SJCRH30 (cell line): ENCODE measurements at regions not wholly inside any gene's neighbourhood (a gene's known extent, or its start where the extent isn't known, plus 50 kb on each side); places are given as distances from the start of the nearest gene placed in this dataset.

Source experiments
- DNase-seq, 2 experiments: peaks; one replicate each; pipeline ENCODE4 v3.0.0-alpha.2; 2015 to 2020
- H3K27ac ChIP-seq: fragments of 250-450 bp; sonication (Bioruptor Pico); 2 replicates; pipeline ENCODE4 v1.5.1; 2020; ENCODE audit warnings: mild to moderate bottlenecking, moderate library complexity
- H3K27me3 ChIP-seq: fragments of 250-450 bp; sonication (Bioruptor Pico); 2 replicates; pipeline ENCODE4 v1.5.1; 2020; ENCODE audit warnings: mild to moderate bottlenecking, moderate library complexity
- H3K36me3 ChIP-seq: fragments of 250-450 bp; sonication (Bioruptor Pico); 2 replicates; pipeline ENCODE4 v1.5.1; 2020; ENCODE audit warnings: mild to moderate bottlenecking, moderate library complexity
- H3K4me1 ChIP-seq: fragments of 250-450 bp; sonication (Bioruptor Pico); 2 replicates; pipeline ENCODE4 v1.5.1; 2020; ENCODE audit warnings: mild to moderate bottlenecking, moderate library complexity
- H3K4me3 ChIP-seq: fragments of 250-450 bp; sonication (Bioruptor Pico); 2 replicates; pipeline ENCODE4 v1.5.1; 2020; ENCODE audit warnings: mild to moderate bottlenecking, moderate library complexity
- H3K9me3 ChIP-seq: fragments of 250-450 bp; sonication (Bioruptor Pico); replicated peaks from 2 replicates; pipeline ENCODE4 v1.5.1; 2020; ENCODE audit warnings: mild to moderate bottlenecking, moderate library complexity

DNA sequence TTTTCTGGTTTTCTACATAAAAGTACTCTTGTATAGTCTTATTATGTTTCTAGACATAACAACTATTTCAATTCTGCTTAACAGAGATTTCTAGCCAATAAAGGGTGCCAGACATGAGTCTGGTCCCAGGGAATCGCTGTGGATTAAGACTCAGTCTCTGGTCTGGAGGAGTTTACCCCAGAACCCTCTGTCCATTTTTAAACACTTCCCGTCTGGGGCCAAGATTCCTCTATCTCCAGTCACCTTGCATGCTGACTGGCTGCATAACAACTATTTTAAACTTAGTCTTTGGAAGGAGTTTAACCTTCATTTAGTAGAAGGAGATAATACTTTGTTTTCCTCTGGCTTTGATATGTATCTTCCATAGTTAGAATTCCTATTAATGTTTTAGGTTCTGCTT, 163.1 kb upstream of the IFNG-AS1 start:
- Histone ChIP-seq H3K4me3 (no peak overlapping the region), H3K9me3 (0 out of 2 replicates have a peak, but pooled peaks cover 5% of the 10 kb centered on the region), H3K27me3 (no peaks in the 10 kb centered on the region), H3K27ac (no peak overlapping the region), H3K36me3 (no peaks in the 10 kb centered on the region), H3K4me1 (peaks cover 2% of the 10 kb centered on the region; the same call in 1 of the 2 replicates)
- DNase-seq: no peak

DNA sequence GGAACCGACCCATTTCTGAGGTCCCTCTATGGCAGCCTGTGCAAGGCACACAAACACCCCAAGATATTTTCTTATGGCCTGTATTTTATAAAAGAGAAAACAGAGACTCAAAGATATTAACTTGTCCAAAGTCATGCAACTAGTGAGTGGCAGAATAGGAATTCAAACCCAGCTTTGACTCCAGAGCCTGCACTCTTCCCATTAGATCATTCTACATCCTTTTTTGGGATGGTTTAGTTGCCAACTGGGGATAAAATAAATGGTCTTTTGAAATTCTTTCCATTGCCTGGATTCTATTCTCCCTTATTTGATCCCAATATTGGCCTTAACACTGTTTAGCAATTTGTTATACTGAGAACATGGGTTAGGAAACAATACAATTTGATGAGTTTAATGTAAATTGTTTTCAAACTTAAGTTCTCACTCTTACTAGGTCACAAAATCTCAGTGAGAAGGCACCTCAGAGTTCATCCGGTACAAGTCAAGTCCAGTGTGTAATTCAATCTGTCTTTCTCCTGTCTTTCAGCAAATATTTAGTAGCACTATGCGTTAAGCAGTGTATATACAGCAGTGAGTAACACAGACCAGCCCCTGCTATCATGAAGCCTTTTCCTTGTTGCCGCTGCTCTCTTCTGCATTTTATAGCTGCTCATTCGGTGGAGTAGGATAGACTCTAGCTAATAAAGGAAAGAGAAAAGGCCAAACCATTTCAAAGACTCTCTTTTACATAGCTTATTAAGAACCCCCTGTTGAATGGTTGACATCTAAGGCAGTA, 162.1 kb upstream of the IFNG-AS1 start:
- H3K9me3 ChIP-seq: 0 out of 2 replicates have a peak, but pooled peaks cover 5% of the 10 kb centered on the region
- no peak overlapping the region; the same call in 1 of the 2 replicates for H3K4me3 ChIP-seq
- H3K27ac ChIP-seq: peak overlapping the region; percentile 26; the same call in 1 of the 2 replicates
- peaks cover 2% of the 10 kb centered on the region; the same call in 1 of the 2 replicates for H3K4me1 ChIP-seq
- DNase-seq: no peak
- H3K36me3 ChIP-seq: no peaks in the 10 kb centered on the region
- H3K27me3 ChIP-seq: no peaks in the 10 kb centered on the region

DNA sequence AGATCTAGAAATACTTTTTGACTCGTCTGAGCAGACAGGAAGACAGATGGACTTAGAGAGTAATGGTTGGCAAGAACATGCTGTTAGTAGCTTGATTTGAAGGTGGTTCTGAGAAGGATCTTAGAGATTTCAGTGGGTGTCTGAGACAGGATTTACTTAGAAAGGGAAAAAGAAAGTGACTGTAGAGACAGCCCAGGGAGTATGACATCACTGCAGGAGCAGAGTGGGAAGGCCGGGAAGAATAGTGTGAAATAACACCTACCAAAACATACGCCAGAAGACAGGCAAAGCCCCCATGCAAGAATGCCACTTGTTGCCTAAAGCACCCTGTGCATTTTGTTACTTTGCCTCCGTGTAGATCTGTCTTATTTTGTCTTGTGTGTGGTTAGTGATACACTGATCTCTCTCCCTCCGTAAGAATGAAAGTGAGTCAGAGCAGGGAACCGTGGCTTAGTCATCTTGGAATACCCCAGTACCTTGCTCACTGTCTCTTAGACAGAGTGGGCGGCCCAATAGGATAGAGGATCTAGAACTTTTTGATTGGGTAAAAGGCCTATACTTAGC, 161.3 kb upstream of the IFNG-AS1 start:
- Histone ChIP-seq H3K4me1 (peaks cover 2% of the 10 kb centered on the region; the same call in 1 of the 2 replicates), H3K27ac (peak overlapping the region; percentile 26; the same call in 1 of the 2 replicates), H3K27me3 (no peaks in the 10 kb centered on the region), H3K4me3 (peak overlapping the region; percentile 42), H3K9me3 (0 out of 2 replicates have a peak, but pooled peaks cover 5% of the 10 kb centered on the region), H3K36me3 (no peaks in the 10 kb centered on the region)
- DNase-seq: peak; percentile 19 to 29

DNA sequence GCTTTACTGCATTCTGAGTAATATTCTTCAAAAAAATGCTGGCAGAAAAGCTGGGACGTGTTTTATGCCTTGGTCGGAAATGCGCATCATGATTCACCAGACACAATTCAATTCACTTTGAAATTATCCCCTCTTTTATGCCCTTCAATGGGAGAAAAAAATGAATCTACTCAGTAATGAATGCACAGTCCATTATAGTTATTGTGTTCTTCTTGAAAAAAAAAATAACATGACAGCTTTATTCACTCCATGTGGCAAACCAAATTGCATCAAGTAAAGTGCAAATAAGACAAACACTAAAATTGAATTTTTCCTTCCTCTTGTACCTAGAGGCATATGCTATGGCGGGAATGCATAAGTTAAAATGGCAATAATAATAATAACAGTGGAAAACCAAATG, 159.4 kb upstream of the IFNG-AS1 start:
- Histone ChIP-seq H3K36me3 (no peaks in the 10 kb centered on the region), H3K27me3 (no peaks in the 10 kb centered on the region), H3K4me1 (peaks cover 2% of the 10 kb centered on the region; the same call in 1 of the 2 replicates), H3K9me3 (no peaks in the 10 kb centered on the region), H3K4me3 (no peak overlapping the region), H3K27ac (no peak overlapping the region)
- DNase-seq: no peak

DNA sequence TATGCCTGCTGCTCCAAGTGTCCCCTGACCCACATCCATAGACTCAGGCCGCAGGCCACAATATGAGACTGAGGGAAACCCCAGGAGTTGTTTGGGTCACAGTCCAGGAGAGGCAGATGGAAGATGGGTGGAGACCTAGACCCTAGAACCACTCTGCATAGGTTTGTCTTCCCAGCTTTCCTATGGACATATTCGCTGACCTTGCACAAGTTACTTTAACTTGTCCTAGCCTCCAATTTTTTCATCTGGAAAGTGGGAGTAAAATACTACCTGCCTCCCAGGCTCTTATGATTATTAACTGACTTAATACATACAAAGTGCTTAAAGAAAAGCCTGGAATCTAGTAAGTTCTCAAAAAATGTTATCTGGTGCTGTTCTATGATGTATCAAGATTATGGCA, 157.1 kb upstream of the IFNG-AS1 start:
- no peak for DNase-seq
- peaks cover 3% of the 10 kb centered on the region; the same call in 1 of the 2 replicates for H3K9me3 ChIP-seq
- no peaks in the 10 kb centered on the region for H3K27me3 ChIP-seq
- H3K4me1 ChIP-seq: no peaks in the 10 kb centered on the region; the same call in 1 of the 2 replicates
- no peaks in the 10 kb centered on the region for H3K36me3 ChIP-seq
- H3K27ac ChIP-seq: no peak overlapping the region
- no peak overlapping the region for H3K4me3 ChIP-seq

DNA sequence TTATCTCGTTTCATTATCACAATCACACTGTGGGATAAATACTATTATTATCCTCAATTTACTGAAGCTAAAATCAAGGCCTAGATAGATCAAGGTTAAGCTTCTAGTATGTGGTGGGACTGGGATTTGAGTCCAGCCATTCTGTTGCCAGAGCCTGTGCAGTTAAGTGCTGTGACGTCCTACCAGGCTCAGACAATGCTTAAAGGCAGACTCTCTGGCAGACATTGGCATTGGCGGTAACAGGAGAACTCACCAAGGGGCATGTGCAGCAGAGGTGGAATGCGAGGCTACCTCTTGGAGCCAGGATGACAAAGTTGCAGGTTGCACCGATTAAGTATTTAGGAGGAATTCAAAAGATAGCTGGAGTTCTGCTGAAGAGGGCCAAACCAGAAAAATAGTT, 155.6 kb upstream of the IFNG-AS1 start:
- no peaks in the 10 kb centered on the region for H3K36me3 ChIP-seq
- DNase-seq: no peak
- peaks cover 3% of the 10 kb centered on the region; the same call in 1 of the 2 replicates for H3K9me3 ChIP-seq
- H3K27me3 ChIP-seq: no peaks in the 10 kb centered on the region
- no peak overlapping the region for H3K4me3 ChIP-seq
- H3K27ac ChIP-seq: no peak overlapping the region
- H3K4me1 ChIP-seq: no peaks in the 10 kb centered on the region

DNA sequence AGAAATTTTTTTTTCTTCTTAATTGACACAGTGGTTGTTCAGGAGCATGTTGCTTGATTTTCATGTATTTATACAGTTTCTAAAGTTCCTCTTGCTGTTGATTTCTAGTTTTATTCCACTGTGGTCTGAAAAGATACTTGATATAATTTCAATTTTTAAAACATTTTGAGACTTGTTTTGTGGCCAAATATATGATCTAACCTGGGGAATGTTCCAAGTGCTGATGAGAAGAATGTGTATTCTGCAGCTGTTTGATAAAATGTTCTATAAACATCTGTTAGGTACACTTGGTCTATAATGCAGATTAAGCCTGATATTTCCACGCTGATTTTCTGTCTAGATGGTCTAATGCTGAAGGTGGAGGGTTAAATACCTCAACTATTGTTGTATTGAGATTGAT, 151.4 kb upstream of the IFNG-AS1 start:
- no peak overlapping the region for H3K27ac ChIP-seq
- no peaks in the 10 kb centered on the region for H3K4me1 ChIP-seq
- no peak overlapping the region for H3K4me3 ChIP-seq
- peaks cover 3% of the 10 kb centered on the region; the same call in 1 of the 2 replicates for H3K9me3 ChIP-seq
- H3K36me3 ChIP-seq: no peaks in the 10 kb centered on the region
- H3K27me3 ChIP-seq: no peaks in the 10 kb centered on the region
- DNase-seq: no peak

DNA sequence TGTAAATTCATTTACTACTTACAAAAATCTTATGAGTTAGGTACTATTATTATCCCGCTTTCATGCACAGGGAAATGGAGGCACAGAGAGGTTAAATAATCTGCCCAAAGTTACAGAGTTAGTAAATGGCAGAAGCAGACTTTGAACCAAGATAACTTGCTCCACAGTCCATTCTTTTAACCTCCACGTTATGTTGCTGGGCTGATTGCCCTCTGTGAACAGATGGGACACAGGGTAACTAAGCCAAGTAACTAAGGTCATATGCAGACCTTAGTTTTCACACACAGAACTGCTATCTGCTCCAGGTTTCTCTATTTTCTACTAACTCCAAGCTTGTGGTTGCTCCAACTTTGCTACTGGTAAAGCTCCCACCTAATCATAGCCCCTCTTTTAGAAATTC, 147.1 kb upstream of the IFNG-AS1 start:
- DNase-seq: no peak
- Histone ChIP-seq H3K27me3 (no peaks in the 10 kb centered on the region), H3K36me3 (no peaks in the 10 kb centered on the region)

DNA sequence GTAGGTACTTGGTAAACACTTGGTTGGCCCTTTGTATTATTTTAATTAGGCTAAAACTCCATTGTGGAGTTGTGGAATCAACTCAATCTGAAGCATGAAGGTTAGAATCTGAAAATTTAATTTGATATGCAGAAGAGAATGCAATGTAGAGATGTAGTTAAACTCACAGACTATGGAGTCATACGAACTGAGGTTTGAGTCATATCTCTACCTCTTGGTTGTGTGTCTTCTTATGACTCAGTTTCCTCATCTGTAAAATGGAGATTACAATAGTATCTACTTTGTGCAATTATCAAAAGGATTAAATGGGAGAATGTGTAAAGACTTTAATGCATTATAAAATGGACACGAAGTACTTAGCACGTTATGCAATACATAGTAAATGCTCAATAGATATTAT, 146.0 kb upstream of the IFNG-AS1 start:
- H3K27ac ChIP-seq: no peak overlapping the region
- no peak overlapping the region for H3K4me3 ChIP-seq
- H3K27me3 ChIP-seq: no peaks in the 10 kb centered on the region
- no peaks in the 10 kb centered on the region for H3K36me3 ChIP-seq
- H3K4me1 ChIP-seq: no peaks in the 10 kb centered on the region
- no peaks in the 10 kb centered on the region; the same call in 1 of the 2 replicates for H3K9me3 ChIP-seq
- DNase-seq: no peak

More for the DNA sequence above, 147.1 kb upstream of the IFNG-AS1 start:
- no peaks in the 10 kb centered on the region for H3K4me1 ChIP-seq
- H3K27ac ChIP-seq: no peak overlapping the region
- no peak overlapping the region for H3K4me3 ChIP-seq
- H3K9me3 ChIP-seq: no peaks in the 10 kb centered on the region; the same call in 1 of the 2 replicates

DNA sequence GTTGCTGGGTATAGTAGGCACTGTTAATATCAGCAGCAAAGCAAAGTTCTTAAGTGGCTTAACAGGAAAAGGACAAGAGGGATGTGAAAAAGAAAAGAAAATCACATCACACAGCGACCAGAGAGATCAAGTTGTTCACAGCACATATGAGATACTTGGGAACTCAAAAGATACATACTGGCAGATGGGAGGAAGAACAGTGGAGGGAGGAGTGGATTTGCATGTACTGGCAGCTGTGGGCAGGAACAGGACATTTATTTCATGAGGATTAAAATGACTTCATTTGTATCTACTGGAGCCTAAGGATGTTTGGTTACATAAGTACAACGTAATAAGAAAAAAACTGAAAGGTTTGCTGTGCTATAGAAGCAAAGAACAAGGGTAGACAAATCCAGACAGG, 136.5 kb upstream of the IFNG-AS1 start:
- Histone ChIP-seq H3K27me3 (no peaks in the 10 kb centered on the region), H3K4me3 (no peak overlapping the region), H3K36me3 (no peaks in the 10 kb centered on the region), H3K9me3 (no peaks in the 10 kb centered on the region), H3K4me1 (no peaks in the 10 kb centered on the region), H3K27ac (no peak overlapping the region)
- no peak for DNase-seq

DNA sequence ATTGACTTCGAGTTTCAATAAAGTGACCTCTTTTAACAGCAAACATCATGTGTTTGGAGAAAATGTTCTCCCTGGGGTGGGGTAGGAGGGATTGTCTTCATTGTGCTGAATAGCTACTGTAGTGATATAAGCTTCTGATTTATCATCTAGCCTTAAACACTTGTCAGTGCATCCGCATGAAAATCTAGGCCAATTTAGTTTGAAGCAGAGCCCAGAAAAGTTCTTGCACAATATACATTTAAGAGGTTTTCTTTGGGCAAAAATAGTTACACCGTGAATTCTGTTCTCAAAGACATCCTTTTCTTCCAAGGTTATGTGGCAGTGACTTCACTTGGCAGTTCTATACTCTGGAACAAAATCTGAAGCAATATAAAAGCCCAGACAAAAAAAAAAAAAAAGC, 136.0 kb upstream of the IFNG-AS1 start:
- Histone ChIP-seq H3K36me3 (no peaks in the 10 kb centered on the region), H3K4me1 (no peaks in the 10 kb centered on the region), H3K4me3 (no peak overlapping the region), H3K9me3 (no peaks in the 10 kb centered on the region), H3K27ac (no peak overlapping the region), H3K27me3 (no peaks in the 10 kb centered on the region)
- DNase-seq: no peak

DNA sequence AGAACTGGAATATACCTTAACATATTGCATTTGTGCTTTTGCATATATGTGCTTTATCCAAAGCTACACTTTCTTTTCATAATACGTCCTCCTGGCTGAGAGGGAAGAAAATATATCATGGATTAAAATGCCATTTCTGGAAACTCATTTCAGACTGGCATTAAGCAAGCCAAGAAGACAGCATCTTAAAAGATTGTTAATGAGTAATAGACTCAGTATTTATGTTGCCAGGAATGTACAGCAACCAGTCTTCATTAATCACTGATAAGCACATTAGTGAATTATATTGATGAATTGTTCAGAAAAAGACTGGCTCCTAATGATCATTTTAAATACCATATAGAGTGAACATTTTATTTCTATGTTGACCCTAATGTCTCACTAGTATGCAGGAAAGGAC, 134.9 kb upstream of the IFNG-AS1 start:
- Histone ChIP-seq H3K27me3 (no peaks in the 10 kb centered on the region), H3K4me3 (no peak overlapping the region), H3K9me3 (no peaks in the 10 kb centered on the region), H3K27ac (no peak overlapping the region), H3K36me3 (no peaks in the 10 kb centered on the region), H3K4me1 (no peaks in the 10 kb centered on the region)
- no peak for DNase-seq

DNA sequence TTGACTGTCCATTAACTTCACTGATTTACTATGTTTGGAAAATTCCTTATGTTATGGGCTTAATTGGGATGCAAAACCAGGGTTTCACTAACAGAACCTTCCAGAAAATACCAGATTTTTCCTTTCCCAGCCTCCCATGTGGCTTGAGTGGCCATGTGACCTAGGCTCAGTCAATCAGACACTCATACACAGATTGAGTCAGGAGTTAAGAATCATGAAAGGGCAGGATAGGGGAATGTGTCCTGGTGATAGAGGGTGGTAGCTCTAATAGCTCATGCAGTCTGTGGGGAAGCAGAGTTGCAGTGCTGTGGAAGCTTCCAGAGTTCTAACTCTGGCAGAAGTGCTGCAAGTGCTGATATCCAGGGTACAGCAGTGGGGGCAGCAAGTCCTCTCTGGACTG, 134.1 kb upstream of the IFNG-AS1 start:
- H3K36me3 ChIP-seq: no peaks in the 10 kb centered on the region
- H3K27ac ChIP-seq: no peak overlapping the region
- no peak for DNase-seq
- no peaks in the 10 kb centered on the region for H3K9me3 ChIP-seq
- no peaks in the 10 kb centered on the region for H3K27me3 ChIP-seq
- H3K4me3 ChIP-seq: no peak overlapping the region
- no peaks in the 10 kb centered on the region for H3K4me1 ChIP-seq

DNA sequence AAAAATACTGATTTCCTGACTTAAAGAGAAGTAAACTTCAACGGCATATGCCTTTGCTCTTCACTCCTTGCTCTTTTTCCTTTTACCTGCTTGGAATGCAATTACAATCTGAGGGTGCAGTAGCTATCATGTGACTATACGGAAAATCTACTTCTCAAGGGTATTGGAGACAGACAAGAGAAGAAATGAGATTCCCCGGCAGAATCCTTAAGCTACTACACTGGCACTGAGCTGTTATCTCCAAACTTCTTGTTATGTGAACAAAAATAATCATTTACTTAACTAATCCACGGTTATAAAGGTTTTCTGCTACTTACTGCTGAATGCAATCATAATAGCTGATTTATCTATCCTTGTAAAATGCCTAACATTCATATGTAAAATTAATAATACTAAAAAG, 118.0 kb upstream of the IFNG-AS1 start:
- DNase-seq: no peak
- Histone ChIP-seq H3K4me3 (no peak overlapping the region), H3K4me1 (no peaks in the 10 kb centered on the region), H3K27me3 (no peaks in the 10 kb centered on the region), H3K27ac (no peak overlapping the region), H3K36me3 (no peaks in the 10 kb centered on the region), H3K9me3 (no peaks in the 10 kb centered on the region)

DNA sequence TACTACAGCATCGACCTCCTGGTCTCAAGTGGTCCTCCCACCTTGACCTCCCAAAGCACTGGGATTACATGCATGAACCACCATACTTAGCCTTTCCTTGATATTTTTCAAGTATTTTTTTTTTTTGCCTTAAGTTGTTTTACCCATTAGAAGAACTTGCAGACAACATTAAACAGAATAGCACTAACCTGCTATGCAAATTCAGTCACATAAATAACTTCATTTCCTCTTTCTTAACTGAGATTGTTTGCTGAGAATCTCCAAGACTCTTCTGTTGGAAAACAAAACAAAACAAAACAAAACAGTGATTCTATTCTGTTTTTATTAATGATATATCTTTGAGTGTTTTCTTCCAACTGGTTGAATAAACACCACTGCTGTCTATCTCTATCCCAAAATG, 115.9 kb upstream of the IFNG-AS1 start:
- no peak for DNase-seq
- Histone ChIP-seq H3K27ac (no peak overlapping the region), H3K4me1 (no peaks in the 10 kb centered on the region), H3K4me3 (no peak overlapping the region), H3K9me3 (no peaks in the 10 kb centered on the region), H3K36me3 (no peaks in the 10 kb centered on the region), H3K27me3 (no peaks in the 10 kb centered on the region)
